ENCODE measurements at regions not wholly inside any gene's neighbourhood (a gene's known extent, or its start where the extent isn't known, plus 50 kb on each side); places are given as distances from the start of the nearest gene placed in this dataset.

DNA sequence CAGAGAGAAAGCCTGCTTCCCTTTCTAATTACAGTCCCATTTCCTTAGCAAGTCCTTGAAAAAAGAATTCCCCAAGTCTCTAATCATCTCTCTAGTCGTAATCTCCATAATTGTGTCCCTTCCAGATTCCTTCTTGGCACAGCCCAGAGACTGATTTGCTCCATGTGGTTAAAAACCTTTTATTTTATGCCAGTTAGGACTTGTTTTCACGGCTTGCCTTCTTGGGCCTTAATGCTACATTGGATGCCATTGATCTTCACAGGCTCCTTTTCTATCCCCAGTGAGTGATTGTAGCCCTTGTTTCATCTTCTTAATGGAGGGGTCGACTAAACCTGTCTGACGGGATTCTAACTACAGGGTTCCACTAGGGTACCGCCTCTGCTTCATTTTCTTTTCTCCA is 650.6 kb upstream of the ARID1B start:
- TF ChIP-seq POLR2AphosphoS5 (IDR thresholded peaks at IDR 0.05): no peak
- TF ChIP-seq, protein P1, sequence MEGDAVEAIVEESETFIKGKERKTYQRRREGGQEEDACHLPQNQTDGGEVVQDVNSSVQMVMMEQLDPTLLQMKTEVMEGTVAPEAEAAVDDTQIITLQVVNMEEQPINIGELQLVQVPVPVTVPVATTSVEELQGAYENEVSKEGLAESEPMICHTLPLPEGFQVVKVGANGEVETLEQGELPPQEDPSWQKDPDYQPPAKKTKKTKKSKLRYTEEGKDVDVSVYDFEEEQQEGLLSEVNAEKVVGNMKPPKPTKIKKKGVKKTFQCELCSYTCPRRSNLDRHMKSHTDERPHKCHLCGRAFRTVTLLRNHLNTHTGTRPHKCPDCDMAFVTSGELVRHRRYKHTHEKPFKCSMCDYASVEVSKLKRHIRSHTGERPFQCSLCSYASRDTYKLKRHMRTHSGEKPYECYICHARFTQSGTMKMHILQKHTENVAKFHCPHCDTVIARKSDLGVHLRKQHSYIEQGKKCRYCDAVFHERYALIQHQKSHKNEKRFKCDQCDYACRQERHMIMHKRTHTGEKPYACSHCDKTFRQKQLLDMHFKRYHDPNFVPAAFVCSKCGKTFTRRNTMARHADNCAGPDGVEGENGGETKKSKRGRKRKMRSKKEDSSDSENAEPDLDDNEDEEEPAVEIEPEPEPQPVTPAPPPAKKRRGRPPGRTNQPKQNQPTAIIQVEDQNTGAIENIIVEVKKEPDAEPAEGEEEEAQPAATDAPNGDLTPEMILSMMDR (IDR thresholded peaks at IDR 0.05): no peak
- no peak for TF ChIP-seq EP300 (IDR thresholded peaks at IDR 0.05; ENCODE audit: low read depth)
